Breast epithelium (tissue), 3 donors: ENCODE measurements at regions not wholly inside any gene's neighbourhood (a gene's known extent, or its start where the extent isn't known, plus 50 kb on each side); places are given as distances from the start of the nearest gene placed in this dataset.

ENCODE experiments used
- POLR2A ChIP-seq: fragments of 450-650 bp; IDR thresholded peaks from one replicate; pipeline ENCODE4 v1.6.1; 2016; ENCODE audit warnings: antibody characterized with exemption, mild to moderate bottlenecking, moderate library complexity
- POLR2AphosphoS5 ChIP-seq, 3 donors: sonication (generic); formaldehyde crosslinking; IDR thresholded peaks; one replicate each; pipeline ENCODE4 v1.6.1; 2017; ENCODE audit warnings: antibody characterized with exemption in 3 of 3
- TF ChIP-seq, protein P1 (sequence below), 3 donors: fragments of 450-650 bp; IDR thresholded peaks; one replicate each; pipeline ENCODE4 v1.5.1; 2016 to 2017; ENCODE audit warnings: antibody characterized with exemption in 3 of 3, mild to moderate bottlenecking in 3 of 3, moderate library complexity in 3 of 3

DNA sequence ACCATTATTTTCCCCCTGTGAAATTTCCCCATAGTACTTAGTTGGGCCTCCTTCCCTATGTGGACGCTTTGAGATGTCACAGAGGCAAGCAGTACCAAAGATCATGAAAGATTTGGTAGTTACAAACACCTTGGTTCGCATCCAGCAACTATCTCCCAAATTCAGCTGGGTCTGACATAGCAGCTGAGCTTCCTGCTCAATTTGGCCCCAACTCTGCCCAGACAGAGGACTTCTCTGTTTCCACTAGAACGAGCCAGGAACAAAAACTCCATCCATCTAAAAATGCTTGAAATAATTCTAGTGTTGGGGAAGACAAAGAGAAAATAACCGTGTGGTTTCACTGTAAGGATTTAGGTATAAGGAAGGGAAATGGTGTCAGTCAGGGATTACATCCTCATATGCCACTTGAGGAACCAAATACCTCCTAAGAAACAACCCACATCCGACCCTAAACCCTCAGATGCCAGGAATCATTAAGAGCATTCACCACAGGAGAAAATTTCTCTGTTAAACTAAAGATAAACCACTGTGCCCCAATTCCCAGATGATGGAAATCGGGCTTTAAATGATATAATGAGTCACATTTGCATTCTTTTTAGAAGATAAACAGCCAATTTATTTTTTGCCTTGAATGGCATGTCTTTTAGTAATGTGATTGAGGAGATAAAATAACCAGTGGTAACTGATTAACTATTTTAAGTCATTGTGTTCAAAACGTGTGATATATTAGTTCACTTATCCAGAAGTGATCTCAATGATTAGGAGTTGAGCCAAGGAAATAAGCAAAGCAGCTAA lies 103.7 kb upstream of the IFNG-AS1 start:
- TF ChIP-seq, protein P1, sequence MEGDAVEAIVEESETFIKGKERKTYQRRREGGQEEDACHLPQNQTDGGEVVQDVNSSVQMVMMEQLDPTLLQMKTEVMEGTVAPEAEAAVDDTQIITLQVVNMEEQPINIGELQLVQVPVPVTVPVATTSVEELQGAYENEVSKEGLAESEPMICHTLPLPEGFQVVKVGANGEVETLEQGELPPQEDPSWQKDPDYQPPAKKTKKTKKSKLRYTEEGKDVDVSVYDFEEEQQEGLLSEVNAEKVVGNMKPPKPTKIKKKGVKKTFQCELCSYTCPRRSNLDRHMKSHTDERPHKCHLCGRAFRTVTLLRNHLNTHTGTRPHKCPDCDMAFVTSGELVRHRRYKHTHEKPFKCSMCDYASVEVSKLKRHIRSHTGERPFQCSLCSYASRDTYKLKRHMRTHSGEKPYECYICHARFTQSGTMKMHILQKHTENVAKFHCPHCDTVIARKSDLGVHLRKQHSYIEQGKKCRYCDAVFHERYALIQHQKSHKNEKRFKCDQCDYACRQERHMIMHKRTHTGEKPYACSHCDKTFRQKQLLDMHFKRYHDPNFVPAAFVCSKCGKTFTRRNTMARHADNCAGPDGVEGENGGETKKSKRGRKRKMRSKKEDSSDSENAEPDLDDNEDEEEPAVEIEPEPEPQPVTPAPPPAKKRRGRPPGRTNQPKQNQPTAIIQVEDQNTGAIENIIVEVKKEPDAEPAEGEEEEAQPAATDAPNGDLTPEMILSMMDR (IDR thresholded peaks at IDR 0.05), result no peak
- TF ChIP-seq POLR2A (no peak), POLR2AphosphoS5 (IDR thresholded peaks at IDR 0.05) (no peak)
